Lower leg skin (tissue), 3 donors: ENCODE measurements at regions not wholly inside any gene's neighbourhood (a gene's known extent, or its start where the extent isn't known, plus 50 kb on each side); places are given as distances from the start of the nearest gene placed in this dataset.

Experiments
- POLR2A ChIP-seq, 2 donors: fragments of 450-650 bp; IDR thresholded peaks; one replicate each; pipeline ENCODE4 v1.6.1; 2016 to 2017; ENCODE audit warnings: antibody characterized with exemption in 2 of 2, mild to moderate bottlenecking in 1 of 2, moderate library complexity in 1 of 2
- TF ChIP-seq, protein P1 (sequence below), 3 donors: fragments of 450-650 bp; IDR thresholded peaks; one replicate each; pipeline ENCODE4 v1.5.1; 2016; ENCODE audit warnings: antibody characterized with exemption in 3 of 3, mild to moderate bottlenecking in 3 of 3, moderate library complexity in 2 of 3

- TF ChIP-seq, protein P1, sequence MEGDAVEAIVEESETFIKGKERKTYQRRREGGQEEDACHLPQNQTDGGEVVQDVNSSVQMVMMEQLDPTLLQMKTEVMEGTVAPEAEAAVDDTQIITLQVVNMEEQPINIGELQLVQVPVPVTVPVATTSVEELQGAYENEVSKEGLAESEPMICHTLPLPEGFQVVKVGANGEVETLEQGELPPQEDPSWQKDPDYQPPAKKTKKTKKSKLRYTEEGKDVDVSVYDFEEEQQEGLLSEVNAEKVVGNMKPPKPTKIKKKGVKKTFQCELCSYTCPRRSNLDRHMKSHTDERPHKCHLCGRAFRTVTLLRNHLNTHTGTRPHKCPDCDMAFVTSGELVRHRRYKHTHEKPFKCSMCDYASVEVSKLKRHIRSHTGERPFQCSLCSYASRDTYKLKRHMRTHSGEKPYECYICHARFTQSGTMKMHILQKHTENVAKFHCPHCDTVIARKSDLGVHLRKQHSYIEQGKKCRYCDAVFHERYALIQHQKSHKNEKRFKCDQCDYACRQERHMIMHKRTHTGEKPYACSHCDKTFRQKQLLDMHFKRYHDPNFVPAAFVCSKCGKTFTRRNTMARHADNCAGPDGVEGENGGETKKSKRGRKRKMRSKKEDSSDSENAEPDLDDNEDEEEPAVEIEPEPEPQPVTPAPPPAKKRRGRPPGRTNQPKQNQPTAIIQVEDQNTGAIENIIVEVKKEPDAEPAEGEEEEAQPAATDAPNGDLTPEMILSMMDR (IDR thresholded peaks at IDR 0.05): no peak
- no peak for TF ChIP-seq POLR2A (IDR thresholded peaks at IDR 0.05)
Observed at GRCh38 chr14:97218274-97218673, 421.1 kb downstream of the VRK1 start.
